G401.6 (cell line): ENCODE measurements at regions not wholly inside any gene's neighbourhood (a gene's known extent, or its start where the extent isn't known, plus 50 kb on each side); places are given as distances from the start of the nearest gene placed in this dataset.

ENCODE experiments used
- FAIRE-seq: peaks from 2 replicates; lab custom pipeline; 2012; peaks lifted over from hg19 to GRCh38; lab: Jason Lieb, UNC

GRCh38 chr2:41488888-41489287 is 558.9 kb upstream of the PKDCC start:
- FAIRE-seq = no peak

GRCh38 chr2:41489638-41490037 is 558.2 kb upstream of the PKDCC start:
- FAIRE-seq = no peak

- FAIRE-seq = no peak
Measured at GRCh38 chr2:41495050-41495449, 552.8 kb upstream of the PKDCC start.

- FAIRE-seq = no peak
Measured at GRCh38 chr2:41496908-41497307, 550.9 kb upstream of the PKDCC start.

- no peak for FAIRE-seq
Measured at GRCh38 chr2:41498781-41499180, 549.0 kb upstream of the PKDCC start.

- FAIRE-seq = no peak
Measured at GRCh38 chr2:41500895-41501294, 546.9 kb upstream of the PKDCC start.

- no peak for FAIRE-seq
Measured at GRCh38 chr2:41502752-41503151, 545.1 kb upstream of the PKDCC start.

- no peak for FAIRE-seq
Measured at GRCh38 chr2:41504532-41504931, 543.3 kb upstream of the PKDCC start.

- FAIRE-seq = no peak
Measured at GRCh38 chr2:41510108-41510507, 537.7 kb upstream of the PKDCC start.

- no peak for FAIRE-seq
Measured at GRCh38 chr2:41521211-41521610, 526.6 kb upstream of the PKDCC start.

GRCh38 chr2:41527525-41528323 is 520.1 kb upstream of the PKDCC start:
- no peak for FAIRE-seq

GRCh38 chr2:41535575-41535974 is 512.2 kb upstream of the PKDCC start:
- FAIRE-seq = no peak

GRCh38 chr2:41540272-41540998 is 507.4 kb upstream of the PKDCC start:
- no peak for FAIRE-seq

- no peak for FAIRE-seq
Measured at GRCh38 chr2:41543726-41544125, 504.1 kb upstream of the PKDCC start.

- no peak for FAIRE-seq
Measured at GRCh38 chr2:41544709-41545108, 503.1 kb upstream of the PKDCC start.

GRCh38 chr2:41546031-41546430 is 501.8 kb upstream of the PKDCC start:
- FAIRE-seq = no peak

GRCh38 chr2:41568648-41569047 is 479.2 kb upstream of the PKDCC start:
- FAIRE-seq = no peak

- no peak for FAIRE-seq
Measured at GRCh38 chr2:41572154-41572553, 475.7 kb upstream of the PKDCC start.

- FAIRE-seq = no peak
Measured at GRCh38 chr2:41576423-41576822, 471.4 kb upstream of the PKDCC start.

GRCh38 chr2:41579806-41580205 is 468.0 kb upstream of the PKDCC start:
- FAIRE-seq = no peak

- FAIRE-seq = no peak
Measured at GRCh38 chr2:41580806-41581205, 467.0 kb upstream of the PKDCC start.

- FAIRE-seq = no peak
Measured at GRCh38 chr2:41595240-41595639, 452.6 kb upstream of the PKDCC start.

GRCh38 chr2:41597680-41598079 is 450.1 kb upstream of the PKDCC start:
- no peak for FAIRE-seq
